B cell (primary cell): ENCODE measurements at regions not wholly inside any gene's neighbourhood (a gene's known extent, or its start where the extent isn't known, plus 50 kb on each side); places are given as distances from the start of the nearest gene placed in this dataset.
"Not testable (repeated sequence)": the region's sequence is repeated elsewhere in the genome, so short reads cannot be mapped to it uniquely, and the experiment has no call there.

ENCODE experiments used
- ATAC-seq: fragments of 200-7000 bp; cut with Tn5 transposase; one replicate; pipeline ENCODE4 v1.10.0; 2021; ENCODE audit warnings: low read depth, mild to moderate bottlenecking, moderate number of reproducible peaks, moderate library complexity
- CTCF ChIA-PET: fragments of 350-600 bp; sonication (Branson Sonifier 250); formaldehyde crosslinking; loops from one replicate; lab custom pipeline; 2021; ENCODE audit warnings: antibody characterized with exemption, inconsistent platforms; lab: Charles Lee
- POLR2A ChIA-PET: fragments of 350-600 bp; sonication (Branson Sonifier 250); formaldehyde crosslinking; loops from one replicate; lab custom pipeline; 2021; ENCODE audit warnings: antibody characterized with exemption; lab: Charles Lee
- DNase-seq: peaks from one replicate; pipeline ENCODE4 v3.0.0; 2013
- H2AFZ ChIP-seq: 2 replicates; pipeline ENCODE4 v1.6.1; 2012; ENCODE audit warnings: mild to moderate bottlenecking, low read depth, low read length; ENCODE audit not compliant: insufficient read depth, poor library complexity, severe bottlenecking
- H3K27ac ChIP-seq, 2 donors: 1 replicate in 1 of 2; 2 replicates in 1 of 2; pipeline ENCODE4 v1.5.1; 2012 to 2013; ENCODE audit warnings: low read length in 2 of 2, mild to moderate bottlenecking in 2 of 2, moderate library complexity in 1 of 2
- H3K27me3 ChIP-seq, 4 experiments: fragments of 200-600 bp in 1 of 4; sonication (generic) in 1 of 4; replicated peaks in 1 of 4; 1 replicate in 2 of 4; 2 replicates in 2 of 4; pipeline versions ENCODE4 v1.6.1 to v1.7.0; 2013 to 2016; ENCODE audit warnings: low read length in 3 of 4, mild to moderate bottlenecking in 2 of 4, mixed read lengths in 1 of 4, moderate library complexity in 1 of 4; ENCODE audit not compliant: insufficient read depth in 4 of 4, control insufficient read depth in 3 of 4; ENCODE audit errors: control extremely low read depth in 1 of 4
- H3K36me3 ChIP-seq, 2 experiments: replicated peaks in 1 of 2; 1 replicate in 1 of 2; 2 replicates in 1 of 2; pipeline versions ENCODE4 v1.6.1 to v1.7.1; 2013; ENCODE audit warnings: low read length in 1 of 2; ENCODE audit not compliant: insufficient read depth in 2 of 2, control insufficient read depth in 1 of 2; ENCODE audit errors: control extremely low read depth in 1 of 2, extremely low read depth in 1 of 2
- H3K4me1 ChIP-seq, 2 donors: fragments of 200-600 bp in 1 of 2; sonication (generic) in 1 of 2; 1 replicate in 1 of 2; 2 replicates in 1 of 2; pipeline versions ENCODE4 v1.5.1 to v1.6.1; 2013 to 2017; ENCODE audit warnings: low read length in 2 of 2; ENCODE audit not compliant: control insufficient read depth in 2 of 2, insufficient read depth in 2 of 2
- H3K4me2 ChIP-seq: replicated peaks from 2 replicates; pipeline ENCODE3; 2012; ENCODE audit warnings: mild to moderate bottlenecking, low read depth, low read length; ENCODE audit not compliant: poor library complexity, severe bottlenecking
- H3K4me3 ChIP-seq, 5 experiments: fragments of 200-600 bp in 1 of 5; sonication (generic) in 1 of 5; 1 replicate in 3 of 5; 2 replicates in 2 of 5; pipeline versions ENCODE4 v1.5.1 to v1.7.0; 2011 to 2016; ENCODE audit warnings: low read length in 4 of 5, mild to moderate bottlenecking in 4 of 5, low read depth in 2 of 5, control low read depth in 1 of 5, moderate library complexity in 1 of 5; ENCODE audit not compliant: insufficient read depth in 1 of 5; ENCODE audit errors: control extremely low read depth in 1 of 5, extremely low read depth in 1 of 5
- H3K79me2 ChIP-seq: fragments of 200-600 bp; sonication (generic); one replicate; pipeline ENCODE4 v1.6.0; 2016; ENCODE audit warnings: low read length; ENCODE audit not compliant: control insufficient read depth, insufficient read depth
- H3K9ac ChIP-seq: fragments of 200-600 bp; sonication (generic); 2 replicates; pipeline ENCODE4 v1.6.1; 2017; ENCODE audit warnings: mild to moderate bottlenecking, low read length, moderate library complexity
- H3K9me3 ChIP-seq, 3 donors: one replicate each; pipeline versions ENCODE4 v1.6.1 to v1.7.1; 2013; ENCODE audit warnings: low read length in 2 of 3; ENCODE audit not compliant: control insufficient read depth in 2 of 3, insufficient read depth in 1 of 3; ENCODE audit errors: control extremely low read depth in 1 of 3
- H4K20me1 ChIP-seq: 2 replicates; pipeline ENCODE4 v1.6.0; 2012; ENCODE audit warnings: mild to moderate bottlenecking, low read length; ENCODE audit not compliant: insufficient read depth, control insufficient read depth, poor library complexity, severe bottlenecking
- H3K27ac Mint-ChIP-seq: one replicate; pipeline ENCODE4 v1.8.0; 2021; ENCODE audit warnings: mixed read lengths
- H3K27me3 Mint-ChIP-seq: one replicate; pipeline ENCODE4 v1.8.0; 2021; ENCODE audit warnings: mixed read lengths
- H3K4me1 Mint-ChIP-seq: one replicate; pipeline ENCODE4 v1.8.0; 2021; ENCODE audit warnings: mixed read lengths
- H3K4me3 Mint-ChIP-seq: one replicate; pipeline ENCODE4 v1.8.0; 2021; ENCODE audit warnings: mixed read lengths
- H3K9me3 Mint-ChIP-seq: one replicate; pipeline ENCODE4 v1.8.0; 2022; ENCODE audit warnings: mixed read lengths; ENCODE audit not compliant: insufficient read depth
- CTCF ChIP-seq: fragments of 200-600 bp; IDR thresholded peaks from one replicate; pipeline ENCODE4 v1.8.0; 2022; ENCODE audit warnings: antibody characterized with exemption, mild to moderate bottlenecking
- EZH2 ChIP-seq: IDR thresholded peaks from 2 replicates; pipeline ENCODE4 v1.6.1; 2012; ENCODE audit warnings: borderline replicate concordance, low read depth, mild to moderate bottlenecking, moderate library complexity, low read length; ENCODE audit not compliant: insufficient read depth, poor library complexity, severe bottlenecking
- WGBS: methylation state at CpG from one replicate; pipeline ENCODE4 v1.1.5; 2013; ENCODE audit warnings: missing lambda C conversion rate; ENCODE audit not compliant: insufficient coverage; 5-methylcytosine and 5-hydroxymethylcytosine counted together
- intact Hi-C: fragments of 100-400 bp; cut with micrococcal nuclease; formaldehyde crosslinking; loops from one replicate; pipeline ENCODE4 v1.10.0; 2022

- Histone ChIP-seq H3K4me3 (no peak overlapping the region), H3K4me1 (no peaks in the 10 kb centered on the region), H3K27me3 (no peaks in the 10 kb centered on the region), H2AFZ (no peak overlapping the region), H3K9me3 (no peaks in the 10 kb centered on the region), H3K27ac (no peak overlapping the region), H3K9ac (no peak overlapping the region), H3K79me2 (no peaks in the 10 kb centered on the region), H3K4me2 (no peak overlapping the region), H3K36me3 (no peaks in the 10 kb centered on the region), H4K20me1 (no peaks in the 10 kb centered on the region)
- Mint-ChIP-seq H3K27ac (no peak overlapping the region), H3K27me3 (no peaks in the 10 kb centered on the region), H3K4me3 (no peak overlapping the region), H3K9me3 (peaks cover 2% of the 10 kb centered on the region), H3K4me1 (no peaks in the 10 kb centered on the region)
- TF ChIP-seq CTCF (no peak), EZH2 (no peak)
- no CpG with 5 or more reads among the region's 3 CpGs for WGBS
- CTCF ChIA-PET: no interaction called here
- ATAC-seq (no peak), DNase-seq (no peak)
- intact Hi-C loops: no loop called here
- POLR2A ChIA-PET: no interaction called here
These were observed 661.7 kb upstream of the RAG2 start for GRCh38 chr11:37259734-37260133.

GRCh38 chr11:37248145-37248544 lies 650.1 kb upstream of the RAG2 start:
- no peak overlapping the region for H3K4me3 Mint-ChIP-seq
- H3K4me3 ChIP-seq: no peak overlapping the region
- H3K79me2 ChIP-seq: no peaks in the 10 kb centered on the region
- no peaks in the 10 kb centered on the region for H4K20me1 ChIP-seq
- no peak overlapping the region for H3K4me2 ChIP-seq
- CTCF ChIA-PET: no interaction called here
- intact Hi-C loops: no loop called here
- no peaks in the 10 kb centered on the region for H3K27me3 Mint-ChIP-seq
- no peak overlapping the region for H3K27ac ChIP-seq
- no peak for ATAC-seq
- WGBS: 57% methylated on average over 1 of the region's 2 CpGs
- no peak overlapping the region for H2AFZ ChIP-seq
- POLR2A ChIA-PET: no interaction called here
- H3K27me3 ChIP-seq: no peaks in the 10 kb centered on the region
- H3K9me3 Mint-ChIP-seq: peaks cover 2% of the 10 kb centered on the region
- H3K9ac ChIP-seq: no peak overlapping the region
- H3K4me1 Mint-ChIP-seq: no peaks in the 10 kb centered on the region
- no peaks in the 10 kb centered on the region for H3K36me3 ChIP-seq
- H3K9me3 ChIP-seq: peaks cover 0 to 3% (median 0%) of the 10 kb centered on the region in 3 donors
- no peak overlapping the region for H3K27ac Mint-ChIP-seq
- no peaks in the 10 kb centered on the region for H3K4me1 ChIP-seq
- DNase-seq: no peak
- TF ChIP-seq EZH2 (no peak), CTCF (no peak)

GRCh38 chr11:37246092-37246491 lies 648.1 kb upstream of the RAG2 start:
- 95% methylated on average over 9 of the region's 15 CpGs for WGBS
- H3K27ac Mint-ChIP-seq, DNase-seq, H3K27ac ChIP-seq, H3K27me3 ChIP-seq, H3K4me1 ChIP-seq, CTCF ChIA-PET, H3K27me3 Mint-ChIP-seq, H3K79me2 ChIP-seq, H3K9me3 Mint-ChIP-seq, H3K4me3 ChIP-seq, H3K9me3 ChIP-seq, ATAC-seq, H3K36me3 ChIP-seq, POLR2A ChIA-PET, H3K9ac ChIP-seq, H2AFZ ChIP-seq, intact Hi-C loops, H3K4me3 Mint-ChIP-seq, H3K4me1 Mint-ChIP-seq, H4K20me1 ChIP-seq, H3K4me2 ChIP-seq: not testable (repeated sequence)
